Natural killer cell (primary cell): ENCODE measurements at regions not wholly inside any gene's neighbourhood (a gene's known extent, or its start where the extent isn't known, plus 50 kb on each side); places are given as distances from the start of the nearest gene placed in this dataset.

Experiments used
- ATAC-seq, 3 donors: fragments of 150-1000 bp in 2 of 3; fragments of 200-7000 bp in 1 of 3; cut with Tn5 transposase; 1 replicate in 1 of 3; 2 replicates in 2 of 3; pipeline ENCODE4 v1.10.0; 2021; ENCODE audit warnings: mild to moderate bottlenecking in 2 of 3, moderate library complexity in 2 of 3
- DNase-seq, 2 donors: peaks; one replicate each; pipeline versions ENCODE4 v3.0.0 to v3.0.0-alpha.2; 2013 to 2021; ENCODE audit warnings: mixed read lengths in 1 of 2
- H3K27ac ChIP-seq: one replicate; pipeline ENCODE4 v1.5.1; 2013; ENCODE audit warnings: mild to moderate bottlenecking, low read length
- H3K27me3 ChIP-seq: one replicate; pipeline ENCODE4 v1.6.1; 2013; ENCODE audit warnings: low read length; ENCODE audit not compliant: control insufficient read depth, insufficient read depth
- H3K36me3 ChIP-seq: one replicate; pipeline ENCODE4 v1.6.1; 2013; ENCODE audit warnings: low read length; ENCODE audit not compliant: control insufficient read depth, insufficient read depth
- H3K4me1 ChIP-seq: one replicate; pipeline ENCODE4 v1.6.1; 2013; ENCODE audit warnings: low read length; ENCODE audit not compliant: control insufficient read depth, insufficient read depth
- H3K4me3 ChIP-seq: one replicate; pipeline ENCODE4 v1.5.1; 2013; ENCODE audit warnings: low read length
- H3K9me3 ChIP-seq: one replicate; pipeline ENCODE4 v1.6.1; 2013; ENCODE audit warnings: low read length; ENCODE audit not compliant: control insufficient read depth, insufficient read depth
- H3K27ac Mint-ChIP-seq, 2 donors: one replicate each; pipeline ENCODE4 v1.8.0; 2022; ENCODE audit warnings: mild to moderate bottlenecking in 2 of 2, mixed read lengths in 2 of 2, moderate library complexity in 1 of 2
- H3K27me3 Mint-ChIP-seq, 2 donors: one replicate each; pipeline ENCODE4 v1.8.0; 2022; ENCODE audit warnings: low read depth in 2 of 2, mixed read lengths in 2 of 2
- H3K36me3 Mint-ChIP-seq: one replicate; pipeline ENCODE4 v1.8.0; 2022; ENCODE audit warnings: mixed read lengths
- H3K4me1 Mint-ChIP-seq, 2 donors: one replicate each; pipeline ENCODE4 v1.8.0; 2022; ENCODE audit warnings: mixed read lengths in 2 of 2
- H3K4me3 Mint-ChIP-seq: one replicate; pipeline ENCODE4 v1.8.0; 2022; ENCODE audit warnings: mild to moderate bottlenecking, moderate library complexity, mixed read lengths
- H3K9me3 Mint-ChIP-seq, 2 donors: one replicate each; pipeline ENCODE4 v1.8.0; 2022; ENCODE audit warnings: mixed read lengths in 2 of 2
- CTCF ChIP-seq: fragments of 200-600 bp; IDR thresholded peaks from one replicate; pipeline ENCODE4 v1.8.0; 2022; ENCODE audit warnings: antibody characterized with exemption
- WGBS: methylation state at CpG from one replicate; pipeline ENCODE4 v1.1.7; 2013; ENCODE audit warnings: missing lambda C conversion rate; ENCODE audit not compliant: insufficient coverage; 5-methylcytosine and 5-hydroxymethylcytosine counted together
- intact Hi-C: fragments of 100-400 bp; cut with micrococcal nuclease; formaldehyde crosslinking; loops from one replicate; pipeline ENCODE4 v1.14.2; 2022

GRCh38 chr17:33756021-33756420, 462.9 kb upstream of the ASIC2 start:
- H3K9me3 ChIP-seq, result peaks cover 2% of the 10 kb centered on the region
- ATAC-seq (no peak), DNase-seq (no peak)
- intact Hi-C loops, result no loop called here
- Mint-ChIP-seq H3K4me3 (no peak overlapping the region), H3K27me3 (peaks cover 18 to 46% of the 10 kb centered on the region in 2 donors), H3K27ac (no peak overlapping the region), H3K9me3 (no peaks in the 10 kb centered on the region), H3K4me1 (peaks cover 6% of the 10 kb centered on the region in 2 donors), H3K36me3 (no peaks in the 10 kb centered on the region)
- H3K36me3 ChIP-seq, result no peaks in the 10 kb centered on the region
- 89% methylated on average over 2 of the region's 2 CpGs for WGBS
- no peak overlapping the region for H3K27ac ChIP-seq
- no peaks in the 10 kb centered on the region for H3K4me1 ChIP-seq
- H3K27me3 ChIP-seq, result peaks cover 14% of the 10 kb centered on the region
- H3K4me3 ChIP-seq, result no peak overlapping the region
- no peak for TF ChIP-seq CTCF

GRCh38 chr17:33765871-33766270, 472.8 kb upstream of the ASIC2 start:
- intact Hi-C loops, result no loop called here
- Mint-ChIP-seq H3K4me3 (no peak overlapping the region), H3K27me3 (peaks cover 11 to 15% of the 10 kb centered on the region in 2 donors), H3K4me1 (no peaks in the 10 kb centered on the region), H3K36me3 (no peaks in the 10 kb centered on the region), H3K27ac (no peak overlapping the region), H3K9me3 (no peaks in the 10 kb centered on the region)
- H3K27me3 ChIP-seq, result no peaks in the 10 kb centered on the region
- DNase-seq (no peak), ATAC-seq (no peak)
- H3K9me3 ChIP-seq, result no peaks in the 10 kb centered on the region
- no peak overlapping the region for H3K4me3 ChIP-seq
- no peak for TF ChIP-seq CTCF
- H3K36me3 ChIP-seq, result no peaks in the 10 kb centered on the region
- no CpG with 5 or more reads among the region's 1 CpG for WGBS
- no peaks in the 10 kb centered on the region for H3K4me1 ChIP-seq
- no peak overlapping the region for H3K27ac ChIP-seq

GRCh38 chr17:33766721-33767120, 473.6 kb upstream of the ASIC2 start:
- intact Hi-C loops, result no loop called here
- no peaks in the 10 kb centered on the region for H3K9me3 ChIP-seq
- whole genome bisulfite sequencing, result 93% methylated on average over 3 of the region's 3 CpGs

More at GRCh38 chr17:33766721-33767120, 473.6 kb upstream of the ASIC2 start:
- Mint-ChIP-seq H3K36me3 (no peaks in the 10 kb centered on the region), H3K4me1 (no peaks in the 10 kb centered on the region), H3K27ac (no peak overlapping the region), H3K27me3 (peaks cover 8 to 9% of the 10 kb centered on the region in 2 donors), H3K4me3 (no peak overlapping the region), H3K9me3 (no peaks in the 10 kb centered on the region)
- no peaks in the 10 kb centered on the region for H3K27me3 ChIP-seq
- TF ChIP-seq CTCF, result no peak
- no peaks in the 10 kb centered on the region for H3K4me1 ChIP-seq
- no peak for DNase-seq
- no peaks in the 10 kb centered on the region for H3K36me3 ChIP-seq
- H3K4me3 ChIP-seq, result no peak overlapping the region
- no peak for ATAC-seq
- no peak overlapping the region for H3K27ac ChIP-seq
